Endothelial cell of umbilical vein (primary cell): ENCODE measurements at regions not wholly inside any gene's neighbourhood (a gene's known extent, or its start where the extent isn't known, plus 50 kb on each side); places are given as distances from the start of the nearest gene placed in this dataset.

Experiments used
- EZH2 ChIP-seq: IDR thresholded peaks from 2 replicates; pipeline ENCODE4 v1.6.1; 2012; ENCODE audit warnings: borderline replicate concordance, low read depth, mild to moderate bottlenecking, moderate library complexity, low read length, inconsistent platforms; ENCODE audit not compliant: severe bottlenecking
- JUN ChIP-seq: IDR thresholded peaks from 2 replicates; pipeline ENCODE4 v1.6.1; 2011; ENCODE audit warnings: borderline replicate concordance, low read depth; ENCODE audit not compliant: insufficient read length, insufficient read depth
- MYC ChIP-seq: IDR thresholded peaks from one replicate; pipeline ENCODE4 v1.6.1; 2011; ENCODE audit warnings: mild to moderate bottlenecking, low read depth, low read length
- POLR2A ChIP-seq: IDR thresholded peaks from 2 replicates; pipeline ENCODE4 v1.6.1; 2012; ENCODE audit warnings: low read depth, mild to moderate bottlenecking, control low read depth, low read length
- POLR2AphosphoS5 ChIP-seq: IDR thresholded peaks from 2 replicates; pipeline ENCODE4 v1.6.1; 2012; ENCODE audit warnings: low read depth, mild to moderate bottlenecking, control low read depth, low read length, moderate library complexity; ENCODE audit not compliant: insufficient read depth
- TF ChIP-seq, protein P1 (sequence below), 2 donors: IDR thresholded peaks; 1 replicate in 1 of 2; 2 replicates in 1 of 2; pipeline ENCODE4 v1.5.1; 2011; ENCODE audit warnings: low read length in 2 of 2, mild to moderate bottlenecking in 2 of 2, moderate library complexity in 2 of 2, control low read depth in 1 of 2, inconsistent platforms in 1 of 2, low read depth in 1 of 2; ENCODE audit not compliant: insufficient read depth in 1 of 2; ENCODE audit errors: extremely low read depth in 1 of 2

DNA sequence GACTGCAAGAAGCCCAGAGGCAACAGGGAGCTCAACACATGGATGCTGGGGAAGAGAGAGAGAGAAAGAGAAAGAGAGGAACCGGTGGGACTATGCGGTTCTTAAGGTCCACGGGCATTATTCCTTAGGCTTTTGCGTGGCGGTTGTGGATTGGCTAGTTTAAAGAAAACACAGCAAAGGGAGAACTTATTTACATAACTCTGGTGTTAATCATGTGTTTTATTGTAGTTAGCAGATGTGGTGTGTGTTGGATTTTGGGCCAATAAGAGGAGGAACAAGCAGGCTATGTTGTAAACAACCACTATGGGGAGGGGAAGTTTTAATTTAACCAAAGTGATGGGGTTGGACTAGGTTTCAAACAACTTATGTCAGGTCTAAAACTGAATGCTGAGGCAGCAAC is 275.3 kb upstream of the KLF12 start:
- TF ChIP-seq, protein P1, sequence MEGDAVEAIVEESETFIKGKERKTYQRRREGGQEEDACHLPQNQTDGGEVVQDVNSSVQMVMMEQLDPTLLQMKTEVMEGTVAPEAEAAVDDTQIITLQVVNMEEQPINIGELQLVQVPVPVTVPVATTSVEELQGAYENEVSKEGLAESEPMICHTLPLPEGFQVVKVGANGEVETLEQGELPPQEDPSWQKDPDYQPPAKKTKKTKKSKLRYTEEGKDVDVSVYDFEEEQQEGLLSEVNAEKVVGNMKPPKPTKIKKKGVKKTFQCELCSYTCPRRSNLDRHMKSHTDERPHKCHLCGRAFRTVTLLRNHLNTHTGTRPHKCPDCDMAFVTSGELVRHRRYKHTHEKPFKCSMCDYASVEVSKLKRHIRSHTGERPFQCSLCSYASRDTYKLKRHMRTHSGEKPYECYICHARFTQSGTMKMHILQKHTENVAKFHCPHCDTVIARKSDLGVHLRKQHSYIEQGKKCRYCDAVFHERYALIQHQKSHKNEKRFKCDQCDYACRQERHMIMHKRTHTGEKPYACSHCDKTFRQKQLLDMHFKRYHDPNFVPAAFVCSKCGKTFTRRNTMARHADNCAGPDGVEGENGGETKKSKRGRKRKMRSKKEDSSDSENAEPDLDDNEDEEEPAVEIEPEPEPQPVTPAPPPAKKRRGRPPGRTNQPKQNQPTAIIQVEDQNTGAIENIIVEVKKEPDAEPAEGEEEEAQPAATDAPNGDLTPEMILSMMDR (IDR thresholded peaks at IDR 0.05; ENCODE audit: extremely low read depth in 1 of 2, insufficient read depth in 1 of 2, low read depth in 1 of 2, low read length in 2 of 2) = no peak
- TF ChIP-seq EZH2 (no peak), POLR2AphosphoS5 (no peak), MYC (no peak), JUN (no peak), POLR2A (no peak)
